ENCODE measurements at regions not wholly inside any gene's neighbourhood (a gene's known extent, or its start where the extent isn't known, plus 50 kb on each side); places are given as distances from the start of the nearest gene placed in this dataset.

- no peak for DNase-seq
These were observed 131.7 kb downstream of the CLCN4 start for GRCh38 chrX:10288373-10288975.

- DNase-seq = no peak
These were observed 139.8 kb downstream of the CLCN4 start for GRCh38 chrX:10296576-10296975.

GRCh38 chrX:10310511-10310910, 153.7 kb downstream of the CLCN4 start:
- peak in 1 of 14 donors; percentile 23 for DNase-seq

- DNase-seq = no peak
These were observed 157.8 kb downstream of the CLCN4 start for GRCh38 chrX:10314530-10315104.

GRCh38 chrX:10325611-10326010, 168.8 kb downstream of the CLCN4 start:
- DNase-seq = no peak

- peak in 1 of 14 donors; percentile 18 for DNase-seq
These were observed 169.8 kb downstream of the CLCN4 start for GRCh38 chrX:10326578-10326977.

- no peak for DNase-seq
These were observed 170.9 kb downstream of the CLCN4 start for GRCh38 chrX:10327651-10328050.

GRCh38 chrX:10329984-10330383, 173.2 kb downstream of the CLCN4 start:
- DNase-seq = no peak

GRCh38 chrX:10341309-10341708, 184.5 kb downstream of the CLCN4 start:
- no peak for DNase-seq

- DNase-seq = peak in 1 of 14 donors; percentile 43
These were observed 193.4 kb downstream of the CLCN4 start for GRCh38 chrX:10350221-10350620.

GRCh38 chrX:10350981-10351380, 194.2 kb downstream of the CLCN4 start:
- peak in 1 of 14 donors; percentile 10 for DNase-seq

GRCh38 chrX:10352536-10352935, 195.8 kb downstream of the CLCN4 start:
- no peak for DNase-seq

GRCh38 chrX:10356979-10357378, 200.2 kb downstream of the CLCN4 start:
- DNase-seq = no peak

- DNase-seq = no peak
These were observed 202.2 kb downstream of the CLCN4 start for GRCh38 chrX:10358958-10359357.

- DNase-seq = peak in 4 of 14 donors; percentile 0 to 81 (median 17)
These were observed 203.3 kb downstream of the CLCN4 start for GRCh38 chrX:10360116-10360515.

- DNase-seq = no peak
These were observed 208.9 kb downstream of the CLCN4 start for GRCh38 chrX:10365532-10366265.

GRCh38 chrX:10367406-10367805, 210.6 kb downstream of the CLCN4 start:
- DNase-seq = no peak

- DNase-seq = no peak
These were observed 214.2 kb downstream of the CLCN4 start for GRCh38 chrX:10370976-10371375.

- no peak for DNase-seq
These were observed 220.7 kb downstream of the CLCN4 start for GRCh38 chrX:10377427-10377826.

GRCh38 chrX:10379878-10380277, 223.1 kb downstream of the CLCN4 start:
- DNase-seq = no peak

GRCh38 chrX:10380300-10380699, 223.5 kb downstream of the CLCN4 start:
- DNase-seq = no peak

- no peak for DNase-seq
These were observed 224.4 kb downstream of the CLCN4 start for GRCh38 chrX:10381193-10381592.

- DNase-seq = no peak
These were observed 230.2 kb downstream of the CLCN4 start for GRCh38 chrX:10387011-10387410.

- no peak for DNase-seq
These were observed 230.2 kb downstream of the MID1 start for GRCh38 chrX:10390187-10390586.

Data from C1 segment of cervical spinal cord (tissue), 14 donors.